ENCODE measurements at regions not wholly inside any gene's neighbourhood (a gene's known extent, or its start where the extent isn't known, plus 50 kb on each side); places are given as distances from the start of the nearest gene placed in this dataset.
"Not testable (repeated sequence)": the region's sequence is repeated elsewhere in the genome, so short reads cannot be mapped to it uniquely, and the experiment has no call there.

DNA sequence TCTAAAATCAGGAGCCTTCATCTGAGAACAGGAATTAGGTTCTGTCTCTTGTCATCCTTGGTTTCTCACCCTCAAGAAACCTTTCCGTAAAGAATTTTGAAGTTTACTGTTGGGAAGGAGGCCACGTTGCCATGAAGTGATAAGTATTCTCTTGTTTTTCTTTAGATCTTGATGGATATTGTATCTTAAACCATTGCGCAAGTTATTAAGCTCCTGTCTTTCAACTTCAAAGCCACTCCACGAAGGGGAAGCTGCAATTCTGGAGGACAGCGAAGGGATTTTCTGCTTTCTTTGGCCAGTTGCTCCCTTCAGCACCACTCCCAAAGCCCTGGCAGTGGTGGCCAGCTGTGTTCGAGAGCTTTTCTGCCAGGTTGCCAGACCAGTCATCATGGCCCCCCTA is 198.1 kb upstream of the EXOC2 start:
- no peak for DNase-seq (ENCODE audit: low read depth)
- no peak overlapping the region for H3K4me3 ChIP-seq (ENCODE audit: low read length)
- TF ChIP-seq, protein P1, sequence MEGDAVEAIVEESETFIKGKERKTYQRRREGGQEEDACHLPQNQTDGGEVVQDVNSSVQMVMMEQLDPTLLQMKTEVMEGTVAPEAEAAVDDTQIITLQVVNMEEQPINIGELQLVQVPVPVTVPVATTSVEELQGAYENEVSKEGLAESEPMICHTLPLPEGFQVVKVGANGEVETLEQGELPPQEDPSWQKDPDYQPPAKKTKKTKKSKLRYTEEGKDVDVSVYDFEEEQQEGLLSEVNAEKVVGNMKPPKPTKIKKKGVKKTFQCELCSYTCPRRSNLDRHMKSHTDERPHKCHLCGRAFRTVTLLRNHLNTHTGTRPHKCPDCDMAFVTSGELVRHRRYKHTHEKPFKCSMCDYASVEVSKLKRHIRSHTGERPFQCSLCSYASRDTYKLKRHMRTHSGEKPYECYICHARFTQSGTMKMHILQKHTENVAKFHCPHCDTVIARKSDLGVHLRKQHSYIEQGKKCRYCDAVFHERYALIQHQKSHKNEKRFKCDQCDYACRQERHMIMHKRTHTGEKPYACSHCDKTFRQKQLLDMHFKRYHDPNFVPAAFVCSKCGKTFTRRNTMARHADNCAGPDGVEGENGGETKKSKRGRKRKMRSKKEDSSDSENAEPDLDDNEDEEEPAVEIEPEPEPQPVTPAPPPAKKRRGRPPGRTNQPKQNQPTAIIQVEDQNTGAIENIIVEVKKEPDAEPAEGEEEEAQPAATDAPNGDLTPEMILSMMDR (conservative IDR thresholded peaks at IDR 0.05; ENCODE audit: low read length) = no peak

DNA sequence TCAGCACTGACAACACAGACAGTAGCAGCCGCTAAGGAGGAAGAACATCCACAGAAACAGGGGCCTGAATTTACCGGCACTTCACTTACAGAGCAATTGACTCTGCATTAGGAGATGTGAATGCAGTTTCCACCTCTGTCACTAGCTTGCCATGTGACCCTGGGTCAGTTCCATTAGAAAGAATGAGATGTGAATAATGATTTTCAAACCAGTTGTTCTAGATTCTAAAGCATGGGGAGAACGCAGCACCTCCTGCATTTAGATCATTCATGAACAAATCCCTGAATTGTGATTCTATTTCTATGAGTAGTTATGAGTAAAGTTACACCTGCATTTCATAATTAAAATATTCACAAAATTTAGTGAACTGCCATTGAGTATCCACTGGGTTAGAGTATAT is 197.3 kb upstream of the EXOC2 start:
- TF ChIP-seq, protein P1 (conservative IDR thresholded peaks at IDR 0.05; ENCODE audit: low read length) = no peak
- H3K4me3 ChIP-seq (ENCODE audit: low read length) = no peak overlapping the region
- DNase-seq (ENCODE audit: low read depth) = no peak

DNA sequence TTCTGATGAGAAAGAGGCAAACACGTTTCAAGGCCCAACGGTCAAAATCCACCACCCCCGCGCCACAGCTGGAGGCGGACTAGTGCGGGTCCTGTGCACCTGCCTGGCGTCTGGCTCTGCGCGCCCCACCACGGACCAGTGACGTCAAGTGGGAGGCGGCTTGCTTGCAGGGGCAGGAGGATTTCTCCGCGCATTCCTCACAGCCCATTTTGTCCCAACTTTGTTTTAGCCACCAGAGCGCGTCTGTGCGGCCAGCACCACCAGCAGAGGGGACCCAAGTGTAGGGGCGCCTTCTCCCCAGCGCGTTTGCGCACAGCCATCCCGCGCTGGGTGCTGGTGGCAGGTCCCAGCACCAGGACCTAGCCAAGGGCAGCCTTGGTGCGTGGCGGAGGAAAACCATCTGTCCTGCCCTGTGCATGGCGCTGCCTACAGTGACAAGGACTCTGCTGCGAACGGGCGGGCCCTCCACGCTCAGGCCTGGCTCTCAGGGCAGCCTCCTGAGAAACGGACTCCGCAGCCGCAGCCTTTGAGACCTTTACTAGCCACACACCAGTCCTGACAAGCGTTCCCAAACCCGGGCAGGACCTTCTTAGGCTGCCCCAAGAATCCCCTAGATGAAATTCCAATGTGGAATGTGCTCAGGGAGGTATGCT is 194.8 kb upstream of the EXOC2 start:
- TF ChIP-seq, protein P1 (conservative IDR thresholded peaks at IDR 0.05; ENCODE audit: low read length) = no peak
- DNase-seq (ENCODE audit: low read depth) = no peak
- no peak overlapping the region for H3K4me3 ChIP-seq (ENCODE audit: low read length)

DNA sequence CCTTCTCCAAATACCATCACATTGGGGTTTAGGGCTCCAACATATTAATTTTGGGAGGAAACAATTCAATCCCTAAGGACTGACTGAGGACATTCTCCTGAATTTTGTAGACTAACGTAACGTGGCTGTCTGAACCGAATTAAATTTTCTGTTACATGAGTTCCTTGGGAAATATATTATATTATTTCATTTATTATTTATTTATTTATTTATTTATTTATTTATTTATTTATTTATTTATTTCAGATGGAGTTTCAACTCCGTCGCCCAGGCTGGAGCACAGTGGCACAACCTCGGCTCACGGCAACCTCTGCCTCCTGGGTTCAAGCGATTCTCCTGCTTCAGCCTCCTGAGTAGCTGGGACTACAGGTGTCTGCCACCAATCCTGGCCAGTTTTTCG is 193.2 kb upstream of the EXOC2 start:
- not testable (repeated sequence) for DNase-seq (ENCODE audit: low read depth); H3K4me3 ChIP-seq (ENCODE audit: low read length)

DNA sequence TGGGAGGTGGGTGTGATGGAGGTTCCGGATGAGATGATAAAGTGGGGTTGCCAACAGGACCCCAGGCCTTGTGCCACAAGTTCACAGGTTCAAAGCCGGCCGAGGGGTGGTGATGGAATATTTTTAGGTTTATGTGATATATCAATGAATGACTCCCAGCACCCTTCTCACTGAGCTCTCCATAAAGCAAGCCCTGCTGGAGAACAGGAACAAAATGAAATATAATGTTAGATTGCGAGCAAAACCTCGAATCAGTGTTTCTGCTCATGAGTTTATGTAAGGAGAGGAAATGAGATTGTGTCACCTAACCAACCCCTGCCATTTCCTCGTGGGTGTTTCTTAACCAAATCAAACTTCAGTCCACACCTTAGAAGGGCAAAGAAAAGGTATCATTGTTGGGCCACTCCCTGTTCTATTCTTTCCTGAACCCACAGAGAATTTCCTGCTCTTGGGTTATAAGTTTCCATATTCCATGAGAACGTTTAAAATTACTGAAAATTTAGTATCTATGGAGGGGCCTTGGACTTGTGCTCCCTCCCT is 192.2 kb upstream of the EXOC2 start:
- DNase-seq (ENCODE audit: low read depth) = no peak
- TF ChIP-seq, protein P1 (conservative IDR thresholded peaks at IDR 0.05; ENCODE audit: low read length) = no peak
- H3K4me3 ChIP-seq (ENCODE audit: low read length) = no peak overlapping the region

DNA sequence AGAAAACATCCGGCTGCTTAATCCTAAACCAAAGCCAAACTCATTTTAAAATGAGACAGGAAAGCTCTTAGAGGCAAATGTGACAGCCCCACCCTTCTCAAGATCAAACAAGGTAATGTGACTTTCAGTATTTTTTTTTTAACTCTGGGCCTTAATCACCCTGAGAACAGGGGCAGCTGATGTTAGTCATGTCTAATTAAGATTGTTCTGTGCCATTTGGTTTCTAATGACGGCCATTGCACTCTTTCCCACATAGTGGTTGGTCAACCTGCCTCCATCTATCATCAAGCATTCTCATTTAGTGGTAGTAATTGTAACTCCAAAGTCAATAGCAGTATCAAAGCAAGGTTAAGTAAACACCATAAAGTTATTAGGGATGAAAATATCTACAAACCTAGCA is 191.6 kb upstream of the EXOC2 start:
- DNase-seq (ENCODE audit: low read depth) = no peak
- TF ChIP-seq, protein P1 (conservative IDR thresholded peaks at IDR 0.05; ENCODE audit: low read length) = no peak
- H3K4me3 ChIP-seq (ENCODE audit: low read length) = no peak overlapping the region

DNA sequence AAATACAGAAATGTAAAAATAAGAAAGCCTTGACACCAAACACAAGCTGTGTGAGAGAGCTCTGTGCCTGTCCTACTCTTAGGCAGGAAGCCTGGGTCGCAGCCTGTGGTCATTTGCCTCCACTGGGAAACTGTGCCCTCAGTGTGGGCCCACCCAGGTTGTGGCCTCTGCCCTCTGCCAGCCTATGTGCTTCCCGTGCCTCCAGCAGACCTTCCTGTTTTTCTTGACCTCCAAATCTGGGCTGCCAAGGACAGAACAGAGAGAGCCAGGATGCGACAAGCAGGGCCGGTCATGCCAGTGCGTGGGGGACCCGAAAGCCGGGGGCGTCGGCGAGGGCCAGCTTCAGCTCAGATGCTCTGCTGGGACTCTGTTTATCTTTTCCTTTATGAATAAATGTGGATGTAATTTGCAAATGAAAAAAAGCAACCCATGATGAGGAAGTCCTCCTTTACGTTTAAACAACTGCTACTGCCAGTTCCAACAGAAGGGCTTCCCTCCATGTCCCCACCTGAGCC is 189.2 kb upstream of the EXOC2 start:
- TF ChIP-seq, protein P1 (conservative IDR thresholded peaks at IDR 0.05; ENCODE audit: low read length) = no peak
- no peak for DNase-seq (ENCODE audit: low read depth)

More for the DNA sequence above, 189.2 kb upstream of the EXOC2 start:
- no peak overlapping the region for H3K4me3 ChIP-seq (ENCODE audit: low read length)
